ENCODE measurements at regions not wholly inside any gene's neighbourhood (a gene's known extent, or its start where the extent isn't known, plus 50 kb on each side); places are given as distances from the start of the nearest gene placed in this dataset.

DNA sequence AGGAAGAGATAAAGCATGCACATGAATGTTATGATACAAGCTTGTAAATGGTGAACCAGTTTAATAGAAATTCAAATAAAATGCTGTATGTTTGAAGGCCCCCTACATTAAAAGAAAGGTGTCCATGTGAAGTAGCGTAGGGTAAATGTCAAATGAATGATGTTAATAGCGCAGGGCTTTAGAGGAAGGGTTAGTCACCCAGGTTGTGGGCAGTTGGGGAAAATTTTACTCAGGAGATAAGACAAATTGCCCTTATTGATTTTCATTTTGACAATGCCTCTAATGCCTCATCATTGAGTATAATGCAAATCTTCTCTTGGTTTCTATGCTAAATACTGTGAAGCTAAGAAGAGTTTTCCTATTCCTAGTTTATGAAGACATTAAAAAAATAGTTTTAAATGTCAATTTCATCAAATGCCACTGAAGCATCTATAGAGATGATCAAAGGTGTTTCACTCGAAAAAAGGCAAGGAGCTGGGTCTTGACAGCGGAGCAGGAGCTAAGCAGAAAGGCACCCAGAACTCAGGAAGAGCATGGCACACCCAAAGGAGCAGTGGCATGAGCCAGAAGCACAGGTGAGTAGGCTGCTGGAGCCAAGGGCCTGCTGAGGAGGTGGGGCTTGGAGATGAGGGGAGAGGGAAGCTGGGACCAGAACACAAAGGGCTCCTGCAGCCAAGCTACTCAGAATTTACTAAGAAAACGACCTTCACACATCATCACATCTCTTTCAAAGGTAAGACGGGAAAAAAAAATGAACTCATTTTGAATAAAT, 129.3 kb upstream of the ACKR3 start:
- no peaks in the 10 kb centered on the region for H3K4me1 ChIP-seq
- H3K27ac ChIP-seq: no peak overlapping the region
- H3K36me3 ChIP-seq (ENCODE audit: control insufficient read depth, insufficient read depth, low read length): no peaks in the 10 kb centered on the region
- H3K79me2 ChIP-seq: no peaks in the 10 kb centered on the region
- no peak overlapping the region for H3K4me3 ChIP-seq (ENCODE audit: low read depth, low read length)
- H3K9ac ChIP-seq: no peak overlapping the region
- TF ChIP-seq, protein P1, sequence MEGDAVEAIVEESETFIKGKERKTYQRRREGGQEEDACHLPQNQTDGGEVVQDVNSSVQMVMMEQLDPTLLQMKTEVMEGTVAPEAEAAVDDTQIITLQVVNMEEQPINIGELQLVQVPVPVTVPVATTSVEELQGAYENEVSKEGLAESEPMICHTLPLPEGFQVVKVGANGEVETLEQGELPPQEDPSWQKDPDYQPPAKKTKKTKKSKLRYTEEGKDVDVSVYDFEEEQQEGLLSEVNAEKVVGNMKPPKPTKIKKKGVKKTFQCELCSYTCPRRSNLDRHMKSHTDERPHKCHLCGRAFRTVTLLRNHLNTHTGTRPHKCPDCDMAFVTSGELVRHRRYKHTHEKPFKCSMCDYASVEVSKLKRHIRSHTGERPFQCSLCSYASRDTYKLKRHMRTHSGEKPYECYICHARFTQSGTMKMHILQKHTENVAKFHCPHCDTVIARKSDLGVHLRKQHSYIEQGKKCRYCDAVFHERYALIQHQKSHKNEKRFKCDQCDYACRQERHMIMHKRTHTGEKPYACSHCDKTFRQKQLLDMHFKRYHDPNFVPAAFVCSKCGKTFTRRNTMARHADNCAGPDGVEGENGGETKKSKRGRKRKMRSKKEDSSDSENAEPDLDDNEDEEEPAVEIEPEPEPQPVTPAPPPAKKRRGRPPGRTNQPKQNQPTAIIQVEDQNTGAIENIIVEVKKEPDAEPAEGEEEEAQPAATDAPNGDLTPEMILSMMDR (IDR thresholded peaks at IDR 0.05): no peak
- no peak overlapping the region for H3K4me2 ChIP-seq (ENCODE audit: low read length)
- H2AFZ ChIP-seq: no peak overlapping the region
- H3K27me3 ChIP-seq (ENCODE audit: control insufficient read depth, insufficient read depth, low read length): no peaks in the 10 kb centered on the region
- H3K9me3 ChIP-seq (ENCODE audit: control insufficient read depth, low read length): no peaks in the 10 kb centered on the region

- H2AFZ ChIP-seq: no peak overlapping the region
- TF ChIP-seq, protein P1 (IDR thresholded peaks at IDR 0.05): no peak
- no peaks in the 10 kb centered on the region for H3K9me3 ChIP-seq (ENCODE audit: control insufficient read depth, low read length)
- no peaks in the 10 kb centered on the region for H3K4me1 ChIP-seq
- H3K36me3 ChIP-seq (ENCODE audit: control insufficient read depth, insufficient read depth, low read length): no peaks in the 10 kb centered on the region
- H3K9ac ChIP-seq: no peak overlapping the region
- no peak overlapping the region for H3K4me2 ChIP-seq (ENCODE audit: low read length)
- no peak overlapping the region for H3K27ac ChIP-seq
- H3K27me3 ChIP-seq (ENCODE audit: control insufficient read depth, insufficient read depth, low read length): no peaks in the 10 kb centered on the region
- H3K4me3 ChIP-seq (ENCODE audit: low read depth, low read length): no peak overlapping the region
- no peaks in the 10 kb centered on the region for H3K79me2 ChIP-seq
These were observed 125.4 kb upstream of the ACKR3 start for GRCh38 chr2:236444187-236444586.

DNA sequence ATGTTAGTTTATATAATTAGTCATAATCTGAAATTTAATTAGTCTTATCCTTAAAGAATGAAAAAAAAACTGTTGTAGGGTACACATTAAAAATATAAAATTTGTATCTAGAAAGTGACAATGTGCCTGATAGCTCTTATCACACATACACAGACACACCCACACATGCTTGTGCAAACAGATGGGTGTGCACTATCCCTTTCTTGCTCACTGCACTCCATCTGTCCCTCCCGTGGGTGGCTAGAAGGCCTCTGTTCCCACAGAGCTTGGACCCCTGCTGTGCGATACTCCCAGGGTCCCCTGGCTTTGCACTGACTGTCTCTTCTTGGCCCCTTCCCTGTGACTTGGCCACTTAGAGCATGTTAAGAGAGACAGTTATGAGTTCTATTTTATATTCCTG, 123.9 kb upstream of the ACKR3 start:
- Histone ChIP-seq H3K4me1 (no peaks in the 10 kb centered on the region), H3K27me3 (ENCODE audit: control insufficient read depth, insufficient read depth, low read length) (no peaks in the 10 kb centered on the region), H3K79me2 (no peaks in the 10 kb centered on the region), H2AFZ (no peak overlapping the region), H3K27ac (no peak overlapping the region), H3K9ac (no peak overlapping the region), H3K4me2 (ENCODE audit: low read length) (no peak overlapping the region), H3K9me3 (ENCODE audit: control insufficient read depth, low read length) (no peaks in the 10 kb centered on the region), H3K36me3 (ENCODE audit: control insufficient read depth, insufficient read depth, low read length) (no peaks in the 10 kb centered on the region), H3K4me3 (ENCODE audit: low read depth, low read length) (no peak overlapping the region)
- TF ChIP-seq, protein P1 (IDR thresholded peaks at IDR 0.05): no peak

DNA sequence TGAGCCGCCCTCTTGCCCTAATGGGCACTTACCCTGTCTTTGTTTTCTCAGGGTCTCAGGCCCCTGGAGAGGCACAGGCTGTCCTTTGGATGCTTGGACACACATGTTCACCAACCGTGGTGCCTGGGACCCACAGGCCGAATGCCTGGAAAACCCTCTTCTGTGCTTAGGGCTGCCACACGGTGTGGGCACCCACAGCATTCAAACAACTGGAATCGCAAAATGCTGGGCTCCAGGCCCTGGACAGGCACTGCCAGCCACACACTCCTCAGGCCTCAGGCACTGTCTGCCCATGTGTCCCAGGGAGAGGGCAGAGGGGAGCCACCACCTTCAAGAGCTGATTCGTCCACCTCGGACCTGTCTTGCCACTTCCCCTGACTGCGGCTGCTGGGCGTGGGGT, 123.1 kb upstream of the ACKR3 start:
- no peaks in the 10 kb centered on the region for H3K79me2 ChIP-seq
- H3K27ac ChIP-seq: no peak overlapping the region
- H3K27me3 ChIP-seq (ENCODE audit: control insufficient read depth, insufficient read depth, low read length): no peaks in the 10 kb centered on the region
- no peaks in the 10 kb centered on the region for H3K9me3 ChIP-seq (ENCODE audit: control insufficient read depth, low read length)
- no peak overlapping the region for H3K4me2 ChIP-seq (ENCODE audit: low read length)
- no peak overlapping the region for H3K4me3 ChIP-seq (ENCODE audit: low read depth, low read length)
- TF ChIP-seq, protein P1 (IDR thresholded peaks at IDR 0.05): no peak
- no peak overlapping the region for H2AFZ ChIP-seq
- no peak overlapping the region for H3K9ac ChIP-seq
- H3K4me1 ChIP-seq: no peaks in the 10 kb centered on the region
- no peaks in the 10 kb centered on the region for H3K36me3 ChIP-seq (ENCODE audit: control insufficient read depth, insufficient read depth, low read length)

DNA sequence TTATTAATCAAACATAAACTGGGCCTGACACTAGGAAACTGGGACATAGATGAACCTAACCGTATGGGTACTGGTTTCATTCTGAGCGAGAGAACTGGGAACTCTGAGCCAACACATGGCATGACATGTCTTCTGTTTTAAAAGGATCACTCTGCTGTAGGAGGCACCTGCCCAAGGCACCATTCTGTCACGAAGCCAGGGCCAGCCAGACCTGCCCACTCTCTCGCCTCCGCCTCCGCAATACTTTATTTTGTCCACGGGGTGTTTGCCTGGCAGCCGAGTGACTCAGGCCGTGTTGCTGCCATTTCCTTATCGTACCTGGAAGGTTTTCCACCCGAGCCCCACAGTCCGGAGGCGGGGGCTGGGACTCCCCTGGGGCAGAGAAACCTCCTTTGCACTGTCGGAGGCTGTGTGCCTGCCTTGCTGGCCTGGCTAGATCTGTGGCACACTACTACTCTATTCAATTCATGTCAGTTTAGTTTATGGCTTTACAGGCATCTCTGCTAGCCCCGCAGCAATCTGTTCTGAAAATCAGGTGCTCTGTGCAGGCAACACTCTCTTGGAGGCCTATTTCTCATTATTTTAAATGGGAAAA, 120.4 kb upstream of the ACKR3 start:
- H3K4me2 ChIP-seq (ENCODE audit: low read length): no peak overlapping the region
- TF ChIP-seq, protein P1 (IDR thresholded peaks at IDR 0.05): no peak
- no peak overlapping the region for H3K4me3 ChIP-seq (ENCODE audit: low read depth, low read length)
- no peaks in the 10 kb centered on the region for H3K79me2 ChIP-seq
- H3K27ac ChIP-seq: no peak overlapping the region
- no peaks in the 10 kb centered on the region for H3K36me3 ChIP-seq (ENCODE audit: control insufficient read depth, insufficient read depth, low read length)
- no peak overlapping the region for H3K9ac ChIP-seq
- no peaks in the 10 kb centered on the region for H3K27me3 ChIP-seq (ENCODE audit: control insufficient read depth, insufficient read depth, low read length)
- no peaks in the 10 kb centered on the region for H3K4me1 ChIP-seq
- no peak overlapping the region for H2AFZ ChIP-seq
- H3K9me3 ChIP-seq (ENCODE audit: control insufficient read depth, low read length): no peaks in the 10 kb centered on the region

Data from parathyroid adenoma (tissue), 2 donors.